ENCODE measurements at regions not wholly inside any gene's neighbourhood (a gene's known extent, or its start where the extent isn't known, plus 50 kb on each side); places are given as distances from the start of the nearest gene placed in this dataset.

DNA sequence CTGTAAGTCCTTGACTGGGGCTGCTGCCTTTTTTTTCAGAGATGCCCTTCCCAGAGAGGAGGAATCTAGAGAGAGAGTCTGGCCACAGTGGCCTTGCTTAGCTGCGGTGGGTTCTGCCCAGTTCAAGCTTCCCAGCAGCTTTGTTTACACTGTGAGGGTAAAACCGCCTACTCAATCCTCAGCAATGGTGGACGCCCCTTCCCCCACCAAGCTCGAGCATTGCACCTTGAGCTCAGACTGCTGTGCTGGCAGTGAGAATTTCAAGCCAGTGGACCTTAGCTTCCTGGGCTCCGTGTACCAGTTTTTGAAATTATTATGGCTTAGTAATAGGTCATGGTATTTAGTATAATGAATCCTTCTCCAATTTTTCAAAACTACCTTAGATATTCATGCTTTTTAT is 395.4 kb downstream of the NPIPA7 start (continued):
- TF ChIP-seq EHMT2 (IDR thresholded peaks at IDR 0.05; ENCODE audit: low read depth) (no peak), SMC3 (IDR thresholded peaks at IDR 0.05) (no peak), FOSL2 (IDR thresholded peaks at IDR 0.05) (no peak), FOSL2 (CRISPR knock-in tag; IDR thresholded peaks at IDR 0.05) (no peak), FOXS1 (CRISPR knock-in tag; IDR thresholded peaks at IDR 0.05) (no peak)
- TF ChIP-seq, protein P1, sequence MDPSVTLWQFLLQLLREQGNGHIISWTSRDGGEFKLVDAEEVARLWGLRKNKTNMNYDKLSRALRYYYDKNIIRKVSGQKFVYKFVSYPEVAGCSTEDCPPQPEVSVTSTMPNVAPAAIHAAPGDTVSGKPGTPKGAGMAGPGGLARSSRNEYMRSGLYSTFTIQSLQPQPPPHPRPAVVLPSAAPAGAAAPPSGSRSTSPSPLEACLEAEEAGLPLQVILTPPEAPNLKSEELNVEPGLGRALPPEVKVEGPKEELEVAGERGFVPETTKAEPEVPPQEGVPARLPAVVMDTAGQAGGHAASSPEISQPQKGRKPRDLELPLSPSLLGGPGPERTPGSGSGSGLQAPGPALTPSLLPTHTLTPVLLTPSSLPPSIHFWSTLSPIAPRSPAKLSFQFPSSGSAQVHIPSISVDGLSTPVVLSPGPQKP (IDR thresholded peaks at IDR 0.05; ENCODE audit: low read depth, low read length): no peak
- TF ChIP-seq, protein P2, sequence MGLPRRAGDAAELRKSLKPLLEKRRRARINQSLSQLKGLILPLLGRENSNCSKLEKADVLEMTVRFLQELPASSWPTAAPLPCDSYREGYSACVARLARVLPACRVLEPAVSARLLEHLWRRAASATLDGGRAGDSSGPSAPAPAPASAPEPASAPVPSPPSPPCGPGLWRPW (IDR thresholded peaks at IDR 0.05): no peak

DNA sequence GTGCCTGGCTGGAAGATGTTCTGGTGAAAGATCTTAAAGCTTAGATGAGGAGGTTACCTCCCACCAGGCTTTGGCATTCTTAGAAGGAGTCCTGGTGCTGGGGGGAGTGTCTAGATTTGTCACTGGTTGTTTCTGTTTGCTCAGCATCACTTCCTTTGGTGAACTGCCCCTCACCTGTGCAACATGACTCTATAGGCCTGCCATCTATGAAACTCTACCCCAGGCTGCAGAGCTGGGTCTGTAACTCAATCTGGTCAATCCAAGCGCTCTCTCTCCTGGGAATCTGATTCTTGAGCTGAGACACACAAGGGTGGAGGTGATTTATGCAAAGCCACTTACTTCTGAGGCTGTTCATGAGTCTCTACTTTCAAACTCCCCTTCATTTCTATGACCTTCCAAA is 399.4 kb downstream of the NPIPA7 start:
- CTCF ChIA-PET: interaction anchor here (0.6 to 0.9 kb wide), 2 partner anchors 9 to 173 kb away, joined by 3 read pairs; no protein-coding TSS in a partner anchor
- WGBS (ENCODE audit: missing lambda C conversion rate): 31% methylated on average over 1 of the region's 1 CpG
- TF ChIP-seq FOXS1 (CRISPR knock-in tag; IDR thresholded peaks at IDR 0.05) (no peak), CEBPB (IDR thresholded peaks at IDR 0.05) (no peak), POLR2A (IDR thresholded peaks at IDR 0.05; ENCODE audit: low read length) (no peak), RARB (CRISPR knock-in tag; IDR thresholded peaks at IDR 0.05) (no peak), EP300 (IDR thresholded peaks at IDR 0.05) (no peak), FOSB (CRISPR knock-in tag; IDR thresholded peaks at IDR 0.05) (no peak), HDAC2 (IDR thresholded peaks at IDR 0.05) (no peak), PHF8 (IDR thresholded peaks at IDR 0.05; ENCODE audit: borderline replicate concordance, low read depth) (no peak), ZSCAN20 (CRISPR knock-in tag; IDR thresholded peaks at IDR 0.05) (no peak), CBX8 (IDR thresholded peaks at IDR 0.05) (no peak), GATA3 (IDR thresholded peaks at IDR 0.05; ENCODE audit: borderline replicate concordance) (no peak), SREBF2 (IDR thresholded peaks at IDR 0.05) (no peak), KDM1A (IDR thresholded peaks at IDR 0.05; ENCODE audit: low read depth) (no peak)
- TF ChIP-seq, protein P3, sequence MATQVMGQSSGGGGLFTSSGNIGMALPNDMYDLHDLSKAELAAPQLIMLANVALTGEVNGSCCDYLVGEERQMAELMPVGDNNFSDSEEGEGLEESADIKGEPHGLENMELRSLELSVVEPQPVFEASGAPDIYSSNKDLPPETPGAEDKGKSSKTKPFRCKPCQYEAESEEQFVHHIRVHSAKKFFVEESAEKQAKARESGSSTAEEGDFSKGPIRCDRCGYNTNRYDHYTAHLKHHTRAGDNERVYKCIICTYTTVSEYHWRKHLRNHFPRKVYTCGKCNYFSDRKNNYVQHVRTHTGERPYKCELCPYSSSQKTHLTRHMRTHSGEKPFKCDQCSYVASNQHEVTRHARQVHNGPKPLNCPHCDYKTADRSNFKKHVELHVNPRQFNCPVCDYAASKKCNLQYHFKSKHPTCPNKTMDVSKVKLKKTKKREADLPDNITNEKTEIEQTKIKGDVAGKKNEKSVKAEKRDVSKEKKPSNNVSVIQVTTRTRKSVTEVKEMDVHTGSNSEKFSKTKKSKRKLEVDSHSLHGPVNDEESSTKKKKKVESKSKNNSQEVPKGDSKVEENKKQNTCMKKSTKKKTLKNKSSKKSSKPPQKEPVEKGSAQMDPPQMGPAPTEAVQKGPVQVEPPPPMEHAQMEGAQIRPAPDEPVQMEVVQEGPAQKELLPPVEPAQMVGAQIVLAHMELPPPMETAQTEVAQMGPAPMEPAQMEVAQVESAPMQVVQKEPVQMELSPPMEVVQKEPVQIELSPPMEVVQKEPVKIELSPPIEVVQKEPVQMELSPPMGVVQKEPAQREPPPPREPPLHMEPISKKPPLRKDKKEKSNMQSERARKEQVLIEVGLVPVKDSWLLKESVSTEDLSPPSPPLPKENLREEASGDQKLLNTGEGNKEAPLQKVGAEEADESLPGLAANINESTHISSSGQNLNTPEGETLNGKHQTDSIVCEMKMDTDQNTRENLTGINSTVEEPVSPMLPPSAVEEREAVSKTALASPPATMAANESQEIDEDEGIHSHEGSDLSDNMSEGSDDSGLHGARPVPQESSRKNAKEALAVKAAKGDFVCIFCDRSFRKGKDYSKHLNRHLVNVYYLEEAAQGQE (IDR thresholded peaks at IDR 0.05): no peak
- TF ChIP-seq, protein P4, sequence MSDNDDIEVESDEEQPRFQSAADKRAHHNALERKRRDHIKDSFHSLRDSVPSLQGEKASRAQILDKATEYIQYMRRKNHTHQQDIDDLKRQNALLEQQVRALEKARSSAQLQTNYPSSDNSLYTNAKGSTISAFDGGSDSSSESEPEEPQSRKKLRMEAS (IDR thresholded peaks at IDR 0.05): no peak
- no peaks in the 10 kb centered on the region for H3K9me3 ChIP-seq
- FAIRE-seq (no peak), ATAC-seq (no peak), DNase-seq (ENCODE audit: low read depth in 1 of 2, low spot score in 1 of 2) (no peak)
- H3K27ac ChIP-seq: no peak overlapping the region
- no peak overlapping the region for H3K4me2 ChIP-seq
- H3K4me1 ChIP-seq: 0 out of 3 replicates have a peak, but pooled peaks cover 3% of the 10 kb centered on the region
- no peak overlapping the region for H3K4me3 ChIP-seq
- POLR2A ChIA-PET: no interaction called here

DNA sequence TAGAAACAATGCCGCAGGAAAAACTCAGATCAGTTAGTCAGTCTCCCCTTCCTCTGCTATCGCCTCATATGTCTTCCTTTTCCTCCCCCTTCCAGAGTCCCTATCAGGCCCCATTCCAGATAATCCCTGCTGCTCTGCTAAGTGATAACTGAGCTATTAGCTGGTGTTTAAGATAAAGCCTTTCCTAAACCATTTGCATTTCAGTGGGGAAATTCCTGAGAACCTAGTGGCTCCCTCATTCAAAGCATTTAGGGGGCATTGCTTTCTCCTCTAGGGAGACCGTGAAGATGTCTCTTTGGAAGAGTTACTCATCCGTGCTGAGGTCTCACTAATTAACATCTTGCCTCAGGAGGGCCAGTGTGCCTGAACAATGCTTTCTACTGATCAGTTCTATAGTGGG is 401.6 kb downstream of the NPIPA7 start:
- CTCF ChIA-PET: interaction anchor here (0.5 kb wide), 1 partner anchor 1029 kb away, joined by 4 read pairs; no protein-coding TSS in a partner anchor
- ATAC-seq (no peak), FAIRE-seq (no peak), DNase-seq (ENCODE audit: low read depth in 1 of 2, low spot score in 1 of 2) (no peak)
- Histone ChIP-seq H3K4me2 (no peak overlapping the region), H3K4me1 (no peaks in the 10 kb centered on the region), H3K27ac (no peak overlapping the region), H3K9me3 (no peaks in the 10 kb centered on the region), H3K4me3 (no peak overlapping the region)
- 24% methylated on average over 4 of the region's 4 CpGs for whole genome bisulfite sequencing (ENCODE audit: missing lambda C conversion rate)
- TF ChIP-seq CBX8 (IDR thresholded peaks at IDR 0.05) (no peak), FOSB (CRISPR knock-in tag; IDR thresholded peaks at IDR 0.05) (no peak), HOXB13 (CRISPR knock-in tag; IDR thresholded peaks at IDR 0.05; ENCODE audit: low read depth) (no peak), JUNB (IDR thresholded peaks at IDR 0.05) (no peak), MAFK (IDR thresholded peaks at IDR 0.05; ENCODE audit: partially characterized antibody) (no peak), RNF2 (IDR thresholded peaks at IDR 0.05; ENCODE audit: borderline replicate concordance, low read depth) (no peak)
- POLR2A ChIA-PET: no interaction called here
